Stimulated activated CD4-positive, alpha-beta T cell treated with anti-CD3 and anti-CD28 coated beads, Interleukin-2, amount 100 ng/mL, for 24 hours (primary cell): ENCODE measurements at regions not wholly inside any gene's neighbourhood (a gene's known extent, or its start where the extent isn't known, plus 50 kb on each side); places are given as distances from the start of the nearest gene placed in this dataset.

Experiments
- DNase-seq, 2 donors: peaks; one replicate each; pipeline ENCODE4 v3.0.0-alpha.2; 2020

- DNase-seq = no peak
Measured at GRCh38 chr18:54100920-54101470, 123.5 kb downstream of the MBD2 start.

- no peak for DNase-seq
Measured at GRCh38 chr18:54100466-54100865, 124.0 kb downstream of the MBD2 start.

- DNase-seq = no peak
Measured at GRCh38 chr18:54094474-54094873, 130.0 kb downstream of the MBD2 start.

- DNase-seq = no peak
Measured at GRCh38 chr18:54090856-54091255, 133.6 kb downstream of the MBD2 start.

GRCh38 chr18:54089749-54090459 lies 134.6 kb downstream of the MBD2 start:
- DNase-seq = no peak

GRCh38 chr18:54086863-54087262 lies 137.6 kb downstream of the MBD2 start:
- DNase-seq = no peak

- DNase-seq = no peak
Measured at GRCh38 chr18:54086046-54086802, 138.2 kb downstream of the MBD2 start.

GRCh38 chr18:54080858-54081257 lies 143.6 kb downstream of the MBD2 start:
- no peak for DNase-seq

GRCh38 chr18:54076166-54076565 lies 148.3 kb downstream of the MBD2 start:
- DNase-seq = no peak

GRCh38 chr18:54075689-54076088 lies 148.8 kb downstream of the MBD2 start:
- no peak for DNase-seq

GRCh38 chr18:54069729-54070128 lies 154.7 kb downstream of the MBD2 start:
- no peak for DNase-seq

- no peak for DNase-seq
Measured at GRCh38 chr18:54060343-54061005, 164.0 kb downstream of the MBD2 start.

- no peak for DNase-seq
Measured at GRCh38 chr18:54052732-54053429, 171.6 kb downstream of the MBD2 start.

GRCh38 chr18:54052259-54052658 lies 172.2 kb downstream of the MBD2 start:
- DNase-seq = no peak

GRCh38 chr18:54043484-54044251 lies 180.8 kb downstream of the MBD2 start:
- no peak for DNase-seq

GRCh38 chr18:54035927-54036326 lies 188.5 kb downstream of the MBD2 start:
- DNase-seq = no peak

GRCh38 chr18:54033052-54033451 lies 191.4 kb downstream of the MBD2 start:
- no peak for DNase-seq

- DNase-seq = no peak
Measured at GRCh38 chr18:54032412-54032811, 192.1 kb downstream of the MBD2 start.

GRCh38 chr18:54031243-54031642 lies 193.2 kb downstream of the MBD2 start:
- DNase-seq = no peak

GRCh38 chr18:54030434-54030833 lies 194.0 kb downstream of the MBD2 start:
- no peak for DNase-seq

- no peak for DNase-seq
Measured at GRCh38 chr18:54023471-54023870, 201.0 kb downstream of the MBD2 start.

GRCh38 chr18:54020966-54021365 lies 203.5 kb downstream of the MBD2 start:
- no peak for DNase-seq
